HG02763 (cell line): ENCODE measurements at regions not wholly inside any gene's neighbourhood (a gene's known extent, or its start where the extent isn't known, plus 50 kb on each side); places are given as distances from the start of the nearest gene placed in this dataset.
"Not testable (repeated sequence)": the region's sequence is repeated elsewhere in the genome, so short reads cannot be mapped to it uniquely, and the experiment has no call there.

ENCODE experiments used
- ATAC-seq: cut with Tn5 transposase; IDR thresholded peaks from one replicate; pipeline ENCODE4 v1.9.1; 2021; ENCODE audit warnings: mild to moderate bottlenecking, moderate library complexity; ENCODE audit not compliant: unreplicated experiment

- ATAC-seq: not testable (repeated sequence)
Observed at GRCh38 chr6:4725136-4725760, 51.0 kb upstream of the CDYL start.

GRCh38 chr6:4724727-4725126, 51.5 kb upstream of the CDYL start:
- ATAC-seq: not testable (repeated sequence)

- no peak for ATAC-seq
Observed at GRCh38 chr6:4723383-4723782, 52.8 kb upstream of the CDYL start.

GRCh38 chr6:4721368-4721767, 54.8 kb upstream of the CDYL start:
- ATAC-seq: not testable (repeated sequence)

GRCh38 chr6:4719491-4719890, 56.7 kb upstream of the CDYL start:
- no peak for ATAC-seq

- ATAC-seq: no peak
Observed at GRCh38 chr6:4717856-4718255, 58.3 kb upstream of the CDYL start.

- no peak for ATAC-seq
Observed at GRCh38 chr6:4717124-4717523, 59.1 kb upstream of the CDYL start.

- ATAC-seq: no peak
Observed at GRCh38 chr6:4714961-4715501, 61.2 kb upstream of the CDYL start.

- no peak for ATAC-seq
Observed at GRCh38 chr6:4712291-4712690, 63.9 kb upstream of the CDYL start.

- ATAC-seq: no peak
Observed at GRCh38 chr6:4707011-4707410, 69.2 kb upstream of the CDYL start.

GRCh38 chr6:4705809-4706208, 70.4 kb upstream of the CDYL start:
- ATAC-seq: no peak

GRCh38 chr6:4703382-4703781, 72.8 kb upstream of the CDYL start:
- no peak for ATAC-seq

GRCh38 chr6:4698901-4699659, 77.1 kb upstream of the CDYL start:
- no peak for ATAC-seq

- ATAC-seq: no peak
Observed at GRCh38 chr6:4693173-4693970, 82.8 kb upstream of the CDYL start.

- no peak for ATAC-seq
Observed at GRCh38 chr6:4692664-4693063, 83.5 kb upstream of the CDYL start.

- ATAC-seq: no peak
Observed at GRCh38 chr6:4687989-4688947, 87.9 kb upstream of the CDYL start.

GRCh38 chr6:4687656-4687988, 88.6 kb upstream of the CDYL start:
- no peak for ATAC-seq

GRCh38 chr6:4682431-4683097, 93.6 kb upstream of the CDYL start:
- ATAC-seq: no peak

GRCh38 chr6:4678506-4679300, 97.5 kb upstream of the CDYL start:
- ATAC-seq: no peak
